Glutamatergic neuron (in vitro differentiated cells): ENCODE measurements at regions not wholly inside any gene's neighbourhood (a gene's known extent, or its start where the extent isn't known, plus 50 kb on each side); places are given as distances from the start of the nearest gene placed in this dataset.

Source experiments
- DNase-seq: peaks from one replicate; pipeline ENCODE4 v3.0.0; 2022
- H3K27ac Mint-ChIP-seq: one replicate; pipeline ENCODE4 v1.8.0; 2020; ENCODE audit warnings: mild to moderate bottlenecking, mixed read lengths, inconsistent platforms; ENCODE audit not compliant: unreplicated experiment
- H3K27me3 Mint-ChIP-seq: one replicate; pipeline ENCODE4 v1.8.0; 2020; ENCODE audit warnings: mild to moderate bottlenecking, moderate library complexity, mixed read lengths, inconsistent platforms; ENCODE audit not compliant: unreplicated experiment
- H3K36me3 Mint-ChIP-seq: one replicate; pipeline ENCODE4 v1.8.0; 2020; ENCODE audit warnings: mild to moderate bottlenecking, mixed read lengths, inconsistent platforms; ENCODE audit not compliant: unreplicated experiment
- H3K4me1 Mint-ChIP-seq: one replicate; pipeline ENCODE4 v1.8.0; 2020; ENCODE audit warnings: mild to moderate bottlenecking, low read depth, mixed read lengths, inconsistent platforms; ENCODE audit not compliant: unreplicated experiment
- H3K4me3 Mint-ChIP-seq: one replicate; pipeline ENCODE4 v1.8.0; 2020; ENCODE audit warnings: mild to moderate bottlenecking, mixed read lengths, inconsistent platforms; ENCODE audit not compliant: unreplicated experiment
- H3K9me3 Mint-ChIP-seq: one replicate; pipeline ENCODE4 v1.8.0; 2020; ENCODE audit warnings: mild to moderate bottlenecking, moderate library complexity, mixed read lengths, inconsistent platforms; ENCODE audit not compliant: unreplicated experiment
- CTCF ChIP-seq: fragments of 200-600 bp; sonication (generic); IDR thresholded peaks from one replicate; pipeline ENCODE4 v1.5.0; 2021; ENCODE audit not compliant: partially characterized antibody, unreplicated experiment

DNA sequence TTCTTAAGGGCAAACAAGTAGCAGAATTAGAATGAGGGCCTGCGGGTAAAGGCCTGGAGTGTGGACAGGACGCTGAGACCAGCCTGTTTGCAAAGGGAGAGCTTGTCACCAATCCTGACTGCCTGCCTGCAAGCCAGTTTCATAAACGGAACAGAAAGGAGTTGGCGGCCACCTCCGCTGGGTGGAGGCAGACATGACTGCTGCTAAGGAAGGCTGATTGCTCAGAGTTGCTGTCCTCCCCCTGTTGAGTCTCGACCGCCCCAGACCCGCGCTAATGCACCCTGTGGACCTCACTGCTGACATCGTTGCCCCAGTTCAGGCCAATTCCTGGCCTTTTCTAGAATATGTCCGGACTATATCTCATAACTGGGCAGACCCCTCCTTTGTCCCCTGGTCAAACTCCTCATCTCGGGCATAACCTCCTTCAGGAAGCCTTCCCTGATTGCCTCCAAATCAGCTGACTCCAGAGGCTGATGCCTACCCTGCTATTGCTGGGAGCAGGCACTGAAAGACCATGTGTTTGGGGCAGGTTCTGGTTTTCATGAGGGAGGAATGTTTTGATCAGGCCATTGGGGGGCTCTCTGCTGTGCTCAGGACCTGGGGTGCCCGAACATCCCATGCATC, 153.0 kb upstream of the CIBAR2 start:
- no peak overlapping the region for H3K27ac Mint-ChIP-seq
- no peak overlapping the region for H3K4me3 Mint-ChIP-seq
- peaks cover 14% of the 10 kb centered on the region for H3K9me3 Mint-ChIP-seq
- H3K36me3 Mint-ChIP-seq = no peaks in the 10 kb centered on the region
- peaks cover 48% of the 10 kb centered on the region for H3K4me1 Mint-ChIP-seq
- TF ChIP-seq CTCF = no peak
- peaks cover 10% of the 10 kb centered on the region for H3K27me3 Mint-ChIP-seq
- no peak for DNase-seq

- Mint-ChIP-seq H3K9me3 (peaks cover 14% of the 10 kb centered on the region), H3K27ac (no peak overlapping the region), H3K4me3 (no peak overlapping the region), H3K4me1 (peaks cover 53% of the 10 kb centered on the region), H3K36me3 (no peaks in the 10 kb centered on the region), H3K27me3 (peaks cover 10% of the 10 kb centered on the region)
- TF ChIP-seq CTCF = no peak
- DNase-seq = no peak
Measured at GRCh38 chr16:85265810-85266209, 153.5 kb upstream of the CIBAR2 start.

- no peak overlapping the region for H3K4me3 Mint-ChIP-seq
- peaks cover 12% of the 10 kb centered on the region for H3K9me3 Mint-ChIP-seq
- H3K36me3 Mint-ChIP-seq = no peaks in the 10 kb centered on the region
- TF ChIP-seq CTCF = no peak
- DNase-seq = peak; percentile 56
- peaks cover 9% of the 10 kb centered on the region for H3K27me3 Mint-ChIP-seq
- H3K27ac Mint-ChIP-seq = no peak overlapping the region
- H3K4me1 Mint-ChIP-seq = peaks cover 57% of the 10 kb centered on the region
Measured at GRCh38 chr16:85266857-85267256, 154.6 kb upstream of the CIBAR2 start.

- Mint-ChIP-seq H3K4me1 (peaks cover 55% of the 10 kb centered on the region), H3K27me3 (peaks cover 9% of the 10 kb centered on the region), H3K9me3 (peaks cover 12% of the 10 kb centered on the region), H3K4me3 (no peak overlapping the region), H3K36me3 (no peaks in the 10 kb centered on the region), H3K27ac (no peak overlapping the region)
- no peak for DNase-seq
- TF ChIP-seq CTCF = no peak
Measured at GRCh38 chr16:85267414-85267945, 155.2 kb upstream of the CIBAR2 start.

- Mint-ChIP-seq H3K36me3 (no peaks in the 10 kb centered on the region), H3K27ac (peak overlapping the region; percentile 29), H3K4me1 (peaks cover 44% of the 10 kb centered on the region), H3K4me3 (peak overlapping the region; percentile 32), H3K9me3 (peaks cover 9% of the 10 kb centered on the region), H3K27me3 (peaks cover 5% of the 10 kb centered on the region)
- TF ChIP-seq CTCF = no peak
- DNase-seq = no peak
Measured at GRCh38 chr16:85269165-85269564, 156.9 kb upstream of the CIBAR2 start.
